ENCODE measurements at regions not wholly inside any gene's neighbourhood (a gene's known extent, or its start where the extent isn't known, plus 50 kb on each side); places are given as distances from the start of the nearest gene placed in this dataset.

DNA sequence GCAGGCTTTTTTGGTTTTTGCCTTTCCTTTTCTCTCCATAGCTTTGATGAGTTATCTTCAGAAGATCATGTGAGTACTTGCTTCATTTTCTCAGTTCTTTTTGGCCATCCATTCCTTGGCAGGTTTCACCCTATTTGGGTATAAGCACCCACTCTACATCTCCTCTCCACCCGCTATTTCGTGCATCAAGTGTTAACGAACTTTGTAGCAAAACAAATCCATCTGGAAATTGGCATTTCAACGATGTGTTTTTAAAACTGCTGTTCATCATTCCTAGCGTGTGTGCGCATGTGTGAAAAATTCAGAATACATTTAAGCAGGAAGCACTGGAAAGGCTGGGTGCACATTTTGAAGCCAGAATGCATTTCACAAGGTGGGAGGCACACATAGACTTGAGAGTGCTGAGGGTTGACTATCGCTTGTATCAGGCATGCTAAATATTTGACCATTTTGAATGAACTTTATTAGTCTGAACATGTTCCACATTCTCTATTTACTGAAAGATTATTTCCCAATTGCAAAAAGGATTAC lies 89.7 kb upstream of the FHIT start:
- no peak for TF ChIP-seq ZBTB21 (CRISPR knock-in tag; IDR thresholded peaks at IDR 0.05; ENCODE audit: borderline replicate concordance)
- no peak for TF ChIP-seq NFE2L1 (CRISPR knock-in tag; IDR thresholded peaks at IDR 0.05)
- TF ChIP-seq, protein P1, sequence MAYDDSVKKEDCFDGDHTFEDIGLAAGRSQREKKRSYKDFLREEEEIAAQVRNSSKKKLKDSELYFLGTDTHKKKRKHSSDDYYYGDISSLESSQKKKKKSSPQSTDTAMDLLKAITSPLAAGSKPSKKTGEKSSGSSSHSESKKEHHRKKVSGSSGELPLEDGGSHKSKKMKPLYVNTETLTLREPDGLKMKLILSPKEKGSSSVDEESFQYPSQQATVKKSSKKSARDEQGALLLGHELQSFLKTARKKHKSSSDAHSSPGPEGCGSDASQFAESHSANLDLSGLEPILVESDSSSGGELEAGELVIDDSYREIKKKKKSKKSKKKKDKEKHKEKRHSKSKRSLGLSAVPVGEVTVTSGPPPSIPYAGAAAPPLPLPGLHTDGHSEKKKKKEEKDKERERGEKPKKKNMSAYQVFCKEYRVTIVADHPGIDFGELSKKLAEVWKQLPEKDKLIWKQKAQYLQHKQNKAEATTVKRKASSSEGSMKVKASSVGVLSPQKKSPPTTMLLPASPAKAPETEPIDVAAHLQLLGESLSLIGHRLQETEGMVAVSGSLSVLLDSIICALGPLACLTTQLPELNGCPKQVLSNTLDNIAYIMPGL (CRISPR knock-in tag; IDR thresholded peaks at IDR 0.05), result no peak
- TF ChIP-seq GRHL2 (CRISPR knock-in tag; IDR thresholded peaks at IDR 0.05; ENCODE audit: insufficient replicate concordance, severe bottlenecking), result no peak
- TF ChIP-seq FOXP1 (CRISPR knock-in tag; IDR thresholded peaks at IDR 0.05; ENCODE audit: borderline replicate concordance), result no peak
- no peak for TF ChIP-seq NR3C1 (CRISPR knock-in tag; conservative IDR thresholded peaks at IDR 0.05; ENCODE audit: low read depth)
- TF ChIP-seq EMX1 (CRISPR knock-in tag; IDR thresholded peaks at IDR 0.05), result no peak
- TF ChIP-seq, protein P2, sequence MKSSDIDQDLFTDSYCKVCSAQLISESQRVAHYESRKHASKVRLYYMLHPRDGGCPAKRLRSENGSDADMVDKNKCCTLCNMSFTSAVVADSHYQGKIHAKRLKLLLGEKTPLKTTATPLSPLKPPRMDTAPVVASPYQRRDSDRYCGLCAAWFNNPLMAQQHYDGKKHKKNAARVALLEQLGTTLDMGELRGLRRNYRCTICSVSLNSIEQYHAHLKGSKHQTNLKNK (CRISPR knock-in tag; IDR thresholded peaks at IDR 0.05), result no peak
- TF ChIP-seq, protein P3, sequence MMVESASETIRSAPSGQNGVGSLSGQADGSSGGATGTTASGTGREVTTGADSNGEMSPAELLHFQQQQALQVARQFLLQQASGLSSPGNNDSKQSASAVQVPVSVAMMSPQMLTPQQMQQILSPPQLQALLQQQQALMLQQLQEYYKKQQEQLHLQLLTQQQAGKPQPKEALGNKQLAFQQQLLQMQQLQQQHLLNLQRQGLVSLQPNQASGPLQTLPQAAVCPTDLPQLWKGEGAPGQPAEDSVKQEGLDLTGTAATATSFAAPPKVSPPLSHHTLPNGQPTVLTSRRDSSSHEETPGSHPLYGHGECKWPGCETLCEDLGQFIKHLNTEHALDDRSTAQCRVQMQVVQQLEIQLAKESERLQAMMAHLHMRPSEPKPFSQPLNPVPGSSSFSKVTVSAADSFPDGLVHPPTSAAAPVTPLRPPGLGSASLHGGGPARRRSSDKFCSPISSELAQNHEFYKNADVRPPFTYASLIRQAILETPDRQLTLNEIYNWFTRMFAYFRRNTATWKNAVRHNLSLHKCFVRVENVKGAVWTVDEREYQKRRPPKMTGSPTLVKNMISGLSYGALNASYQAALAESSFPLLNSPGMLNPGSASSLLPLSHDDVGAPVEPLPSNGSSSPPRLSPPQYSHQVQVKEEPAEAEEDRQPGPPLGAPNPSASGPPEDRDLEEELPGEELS (CRISPR knock-in tag; IDR thresholded peaks at IDR 0.05), result no peak
- TF ChIP-seq, protein P4, sequence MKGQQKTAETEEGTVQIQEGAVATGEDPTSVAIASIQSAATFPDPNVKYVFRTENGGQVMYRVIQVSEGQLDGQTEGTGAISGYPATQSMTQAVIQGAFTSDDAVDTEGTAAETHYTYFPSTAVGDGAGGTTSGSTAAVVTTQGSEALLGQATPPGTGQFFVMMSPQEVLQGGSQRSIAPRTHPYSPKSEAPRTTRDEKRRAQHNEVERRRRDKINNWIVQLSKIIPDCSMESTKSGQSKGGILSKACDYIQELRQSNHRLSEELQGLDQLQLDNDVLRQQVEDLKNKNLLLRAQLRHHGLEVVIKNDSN (CRISPR knock-in tag; IDR thresholded peaks at IDR 0.05), result no peak
- TF ChIP-seq MYBL2 (CRISPR knock-in tag; IDR thresholded peaks at IDR 0.05), result no peak
- no peak for TF ChIP-seq ZNF423 (CRISPR knock-in tag; IDR thresholded peaks at IDR 0.05)
- TF ChIP-seq, protein P5, sequence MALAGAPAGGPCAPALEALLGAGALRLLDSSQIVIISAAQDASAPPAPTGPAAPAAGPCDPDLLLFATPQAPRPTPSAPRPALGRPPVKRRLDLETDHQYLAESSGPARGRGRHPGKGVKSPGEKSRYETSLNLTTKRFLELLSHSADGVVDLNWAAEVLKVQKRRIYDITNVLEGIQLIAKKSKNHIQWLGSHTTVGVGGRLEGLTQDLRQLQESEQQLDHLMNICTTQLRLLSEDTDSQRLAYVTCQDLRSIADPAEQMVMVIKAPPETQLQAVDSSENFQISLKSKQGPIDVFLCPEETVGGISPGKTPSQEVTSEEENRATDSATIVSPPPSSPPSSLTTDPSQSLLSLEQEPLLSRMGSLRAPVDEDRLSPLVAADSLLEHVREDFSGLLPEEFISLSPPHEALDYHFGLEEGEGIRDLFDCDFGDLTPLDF (CRISPR knock-in tag; IDR thresholded peaks at IDR 0.05), result no peak
- no peak for TF ChIP-seq ZNF671 (CRISPR knock-in tag; IDR thresholded peaks at IDR 0.05)
- TF ChIP-seq KAT7 (CRISPR knock-in tag; IDR thresholded peaks at IDR 0.05; ENCODE audit: borderline replicate concordance), result no peak
- TF ChIP-seq, protein P6, sequence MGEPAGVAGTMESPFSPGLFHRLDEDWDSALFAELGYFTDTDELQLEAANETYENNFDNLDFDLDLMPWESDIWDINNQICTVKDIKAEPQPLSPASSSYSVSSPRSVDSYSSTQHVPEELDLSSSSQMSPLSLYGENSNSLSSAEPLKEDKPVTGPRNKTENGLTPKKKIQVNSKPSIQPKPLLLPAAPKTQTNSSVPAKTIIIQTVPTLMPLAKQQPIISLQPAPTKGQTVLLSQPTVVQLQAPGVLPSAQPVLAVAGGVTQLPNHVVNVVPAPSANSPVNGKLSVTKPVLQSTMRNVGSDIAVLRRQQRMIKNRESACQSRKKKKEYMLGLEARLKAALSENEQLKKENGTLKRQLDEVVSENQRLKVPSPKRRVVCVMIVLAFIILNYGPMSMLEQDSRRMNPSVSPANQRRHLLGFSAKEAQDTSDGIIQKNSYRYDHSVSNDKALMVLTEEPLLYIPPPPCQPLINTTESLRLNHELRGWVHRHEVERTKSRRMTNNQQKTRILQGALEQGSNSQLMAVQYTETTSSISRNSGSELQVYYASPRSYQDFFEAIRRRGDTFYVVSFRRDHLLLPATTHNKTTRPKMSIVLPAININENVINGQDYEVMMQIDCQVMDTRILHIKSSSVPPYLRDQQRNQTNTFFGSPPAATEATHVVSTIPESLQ (CRISPR knock-in tag; IDR thresholded peaks at IDR 0.05), result no peak
- TF ChIP-seq TEAD1 (CRISPR knock-in tag; IDR thresholded peaks at IDR 0.05), result no peak
- no peak for TF ChIP-seq CREM (CRISPR knock-in tag; IDR thresholded peaks at IDR 0.05)
- TF ChIP-seq ZNF416 (CRISPR knock-in tag; IDR thresholded peaks at IDR 0.05), result no peak
- no peak for TF ChIP-seq ZNF121 (CRISPR knock-in tag; IDR thresholded peaks at IDR 0.05)
- CTCF ChIA-PET, result no interaction called here
- peaks cover 3% of the 10 kb centered on the region; the same call in 1 of the 2 replicates for H3K4me1 Mint-ChIP-seq
- DNase-seq (ENCODE audit: low spot score), result no peak
- H3K36me3 Mint-ChIP-seq, result peaks cover 3% of the 10 kb centered on the region; the same call in 1 of the 2 replicates
- H3K27me3 Mint-ChIP-seq (ENCODE audit: low read depth), result no peaks in the 10 kb centered on the region
- POLR2A ChIA-PET, result no interaction called here
- peaks cover 4% of the 10 kb centered on the region for H3K9me3 Mint-ChIP-seq
- no peak for ATAC-seq
- no peak overlapping the region for H3K27ac Mint-ChIP-seq
- no peak overlapping the region for H3K4me3 Mint-ChIP-seq
